ENCODE measurements at regions not wholly inside any gene's neighbourhood (a gene's known extent, or its start where the extent isn't known, plus 50 kb on each side); places are given as distances from the start of the nearest gene placed in this dataset.
A peak's percentile ranks its signal among the peaks of the same experiment; 100 is the strongest.

DNA sequence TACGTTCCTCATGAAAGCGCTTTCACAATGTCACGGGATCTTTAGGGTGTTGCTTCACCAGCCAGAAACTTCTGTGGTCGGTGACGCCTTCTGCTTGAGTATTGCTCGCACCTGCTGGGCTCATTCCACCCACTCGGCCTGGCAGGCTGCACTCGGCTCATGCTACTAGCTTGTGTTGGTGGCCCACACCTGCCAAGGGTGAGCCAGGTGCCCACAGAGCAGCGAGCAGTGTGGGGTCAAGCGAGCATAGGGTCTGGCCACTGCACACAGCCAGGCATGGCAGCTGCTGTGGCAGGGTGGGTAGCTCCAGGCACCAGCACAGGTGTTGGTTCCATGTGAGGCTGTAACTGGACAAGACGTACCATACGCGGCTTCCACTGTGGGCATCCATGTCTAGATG is 202.9 kb upstream of the CADM2 start:
- Histone ChIP-seq H3K79me2 (ENCODE audit: control insufficient read depth, insufficient read depth, low read length) (no peaks in the 10 kb centered on the region), H4K20me1 (ENCODE audit: control insufficient read depth, insufficient read depth) (no peaks in the 10 kb centered on the region), H3K9ac (ENCODE audit: control insufficient read depth, insufficient read depth, low read length) (no peak overlapping the region), H3K27ac (ENCODE audit: control insufficient read depth, insufficient read depth) (no peak overlapping the region), H2AFZ (ENCODE audit: control insufficient read depth, low read depth, low read length) (no peak overlapping the region), H3K4me3 (no peak overlapping the region), H3K4me1 (ENCODE audit: control insufficient read depth, insufficient read depth, low read length) (no peaks in the 10 kb centered on the region), H3K9me3 (replicated peaks; ENCODE audit: control insufficient read depth, insufficient read depth, low read length) (no peaks in the 10 kb centered on the region), H3K27me3 (replicated peaks in 1 of 2; ENCODE audit: control insufficient read depth in 2 of 2, insufficient read depth in 2 of 2, low read length in 1 of 2) (no peaks in the 10 kb centered on the region), H3K36me3 (ENCODE audit: control insufficient read depth in 2 of 2, insufficient read depth in 2 of 2, low read length in 1 of 2) (no peaks in the 10 kb centered on the region), H3K4me2 (ENCODE audit: control insufficient read depth, insufficient read depth) (no peak overlapping the region)
- ChIA-PET CTCF (no interaction called here), RAD21 (ENCODE audit: unreplicated experiment) (no interaction called here), POLR2A (no interaction called here), SMC1A (ENCODE audit: uncharacterized antibody, unreplicated experiment) (interaction anchor here (0.8 to 1.3 kb wide), 3 partner anchors 15 to 46 kb away, joined by 3 to 6 read pairs (median 5); no protein-coding TSS in a partner anchor)
- FAIRE-seq (no peak), ATAC-seq (peak; percentile 47), DNase-seq (ENCODE audit: low read depth, low spot score) (no peak)
- intact Hi-C loops (cut with micrococcal nuclease; ENCODE audit: unreplicated experiment) (no loop called here), in situ Hi-C loops (cut with MboI) (no loop called here)
- BruUV-seq (replicated peaks) = no TSS peak
- 31% methylated on average over 13 of the region's 13 CpGs for WGBS (ENCODE audit: insufficient coverage, insufficient replicate concordance, low lambda C conversion rate, missing lambda C conversion rate)
- TF ChIP-seq BHLHE40 (IDR thresholded peaks at IDR 0.05; ENCODE audit: borderline replicate concordance in 1 of 2, low read depth in 2 of 2, low read length in 1 of 2) = peak in 1 of 2 experiments; percentile 71; a peak in 1 of 4 replicates
- TF ChIP-seq PML (IDR thresholded peaks at IDR 0.05; ENCODE audit: low read length) = no peak
- no peak for TF ChIP-seq MLLT1 (IDR thresholded peaks at IDR 0.05)
- TF ChIP-seq HCFC1 (IDR thresholded peaks at IDR 0.05; ENCODE audit: low read length) = no peak
- TF ChIP-seq JUND (IDR thresholded peaks at IDR 0.05; ENCODE audit: low read depth, low read length) = no peak
- TF ChIP-seq PKNOX1 (IDR thresholded peaks at IDR 0.05) = no peak
- peak; percentile 31; the same call in 1 of the 2 replicates for TF ChIP-seq IKZF1 (conservative IDR thresholded peaks at IDR 0.05)
- no peak for TF ChIP-seq MEF2B (IDR thresholded peaks at IDR 0.05; ENCODE audit: partially characterized antibody, poor library complexity, severe bottlenecking)
